OCI-M2 (cell line): ENCODE measurements at regions not wholly inside any gene's neighbourhood (a gene's known extent, or its start where the extent isn't known, plus 50 kb on each side); places are given as distances from the start of the nearest gene placed in this dataset.
"Not testable (repeated sequence)": the region's sequence is repeated elsewhere in the genome, so short reads cannot be mapped to it uniquely, and the experiment has no call there.

Source experiments
- DNase-seq: peaks from one replicate; lab custom pipeline; 2025; ENCODE audit not compliant: unreplicated experiment; lab: John Stamatoyannopoulos, UW

GRCh38 chr20:53652859-53653517 is 59.3 kb upstream of the ZNF217 start:
- DNase-seq = no peak

GRCh38 chr20:53652090-53652858 is 58.6 kb upstream of the ZNF217 start:
- no peak for DNase-seq

- DNase-seq = not testable (repeated sequence)
These were observed 55.9 kb upstream of the ZNF217 start for GRCh38 chr20:53649493-53649892.

GRCh38 chr20:53647286-53647821 is 53.7 kb upstream of the ZNF217 start:
- DNase-seq = no peak

GRCh38 chr20:53646550-53646949 is 52.9 kb upstream of the ZNF217 start:
- DNase-seq = no peak

- DNase-seq = no peak
These were observed 51.9 kb upstream of the ZNF217 start for GRCh38 chr20:53645582-53645897.

- not testable (repeated sequence) for DNase-seq
These were observed 50.5 kb upstream of the ZNF217 start for GRCh38 chr20:53644108-53644507.
